Right lobe of liver (tissue), 6 donors: ENCODE measurements at regions not wholly inside any gene's neighbourhood (a gene's known extent, or its start where the extent isn't known, plus 50 kb on each side); places are given as distances from the start of the nearest gene placed in this dataset.

ENCODE experiments used
- ATAC-seq, 4 donors: fragments of 200-7000 bp; cut with Tn5 transposase; one replicate each; pipeline ENCODE4 v1.9.1; 2020; ENCODE audit warnings: mild to moderate bottlenecking in 4 of 4, moderate library complexity in 4 of 4
- DNase-seq, 3 donors: peaks; one replicate each; pipeline ENCODE4 v3.0.0-alpha.2; 2020
- H3K27ac ChIP-seq, 3 donors: fragments of 200-600 bp; one replicate each; pipeline ENCODE4 v1.8.0; 2022
- H3K27me3 ChIP-seq, 2 donors: fragments of 200-600 bp; one replicate each; pipeline ENCODE4 v1.8.0; 2022
- H3K36me3 ChIP-seq, 4 donors: fragments of 200-600 bp; sonication (generic) in 1 of 4; one replicate each; pipeline versions ENCODE4 v1.5.1 to v1.8.0; 2017 to 2022; ENCODE audit warnings: control low read depth in 1 of 4
- H3K4me1 ChIP-seq, 4 donors: fragments of 200-600 bp; sonication (generic) in 1 of 4; one replicate each; pipeline versions ENCODE4 v1.5.1 to v1.8.0; 2017 to 2022; ENCODE audit warnings: control low read depth in 1 of 4
- H3K4me3 ChIP-seq, 3 donors: fragments of 200-600 bp; one replicate each; pipeline ENCODE4 v1.8.0; 2022
- H3K9me3 ChIP-seq, 4 donors: fragments of 200-600 bp; sonication (generic) in 1 of 4; one replicate each; pipeline versions ENCODE4 v1.5.1 to v1.8.0; 2017 to 2022; ENCODE audit warnings: control low read depth in 1 of 4
- POLR2A ChIP-seq: fragments of 450-650 bp; IDR thresholded peaks from one replicate; pipeline ENCODE4 v1.6.1; 2017; ENCODE audit warnings: antibody characterized with exemption, mild to moderate bottlenecking
- WGBS: methylation state at CpG from one replicate; pipeline ENCODE4 v1.1.6; 2018; ENCODE audit warnings: low coverage, low lambda C conversion rate; ENCODE audit not compliant: insufficient coverage; ENCODE audit errors: missing lambda C conversion rate; 5-methylcytosine and 5-hydroxymethylcytosine counted together
- intact Hi-C, 2 donors: fragments of 100-400 bp; cut with DNase I; formaldehyde crosslinking; loops; one replicate each; pipeline versions ENCODE4 v1.11.2 to v1.14.1; 2022
- TF ChIP-seq, protein P1 (sequence below), 4 donors: fragments of 200-600 bp in 3 of 4; fragments of 450-650 bp in 1 of 4; IDR thresholded peaks; one replicate each; pipeline versions ENCODE4 v1.5.1 to v1.8.0; 2016 to 2022; ENCODE audit warnings: antibody characterized with exemption in 4 of 4, mild to moderate bottlenecking in 2 of 4
- donor health status: DM: no; HTN: yes; CAD: no.
- donor health status: DM: no; HTN: no; CAD: no.
- donor health status: DM: no; HTN: no; CAD: no.
- donor health status: DM: no; HTN: yes; CAD: no.
- donor health status: DM: no; HTN: yes; CAD: no.

DNA sequence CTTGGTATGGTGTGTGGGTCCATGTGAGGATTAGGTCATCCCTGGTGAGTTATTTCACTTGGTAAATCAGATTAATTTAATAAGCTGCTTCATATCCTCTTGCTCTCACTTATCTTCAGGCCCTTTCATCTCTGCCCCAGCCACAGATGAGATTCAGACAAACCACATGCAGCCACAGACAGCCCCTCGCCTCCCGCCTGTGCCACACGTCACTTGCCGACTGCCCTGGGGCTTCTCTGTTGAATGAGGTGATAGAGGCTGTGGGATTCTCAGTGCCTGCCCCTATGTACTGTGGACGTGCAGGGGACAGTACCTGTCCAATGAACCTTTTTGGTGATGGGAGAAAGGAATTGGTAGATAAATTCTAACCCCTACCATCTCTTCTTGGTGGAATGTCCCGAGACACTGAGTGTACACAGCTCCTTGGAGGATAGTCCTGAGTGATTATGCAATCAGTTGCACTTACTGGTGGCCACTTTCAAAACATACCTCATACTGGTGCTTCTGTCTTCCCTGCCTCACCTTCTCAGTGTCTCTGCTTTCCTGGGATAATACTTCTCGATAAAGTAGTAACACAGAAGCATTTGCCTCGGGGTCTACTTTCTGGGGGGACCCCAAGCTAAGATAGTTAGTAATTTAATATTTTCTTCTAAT is 248.7 kb downstream of the TTC6 start:
- Histone ChIP-seq H3K4me1 (no peaks in the 10 kb centered on the region), H3K27me3 (no peaks in the 10 kb centered on the region), H3K4me3 (no peak overlapping the region), H3K36me3 (no peaks in the 10 kb centered on the region), H3K9me3 (no peaks in the 10 kb centered on the region), H3K27ac (no peak overlapping the region)
- no peak for TF ChIP-seq POLR2A
- TF ChIP-seq, protein P1, sequence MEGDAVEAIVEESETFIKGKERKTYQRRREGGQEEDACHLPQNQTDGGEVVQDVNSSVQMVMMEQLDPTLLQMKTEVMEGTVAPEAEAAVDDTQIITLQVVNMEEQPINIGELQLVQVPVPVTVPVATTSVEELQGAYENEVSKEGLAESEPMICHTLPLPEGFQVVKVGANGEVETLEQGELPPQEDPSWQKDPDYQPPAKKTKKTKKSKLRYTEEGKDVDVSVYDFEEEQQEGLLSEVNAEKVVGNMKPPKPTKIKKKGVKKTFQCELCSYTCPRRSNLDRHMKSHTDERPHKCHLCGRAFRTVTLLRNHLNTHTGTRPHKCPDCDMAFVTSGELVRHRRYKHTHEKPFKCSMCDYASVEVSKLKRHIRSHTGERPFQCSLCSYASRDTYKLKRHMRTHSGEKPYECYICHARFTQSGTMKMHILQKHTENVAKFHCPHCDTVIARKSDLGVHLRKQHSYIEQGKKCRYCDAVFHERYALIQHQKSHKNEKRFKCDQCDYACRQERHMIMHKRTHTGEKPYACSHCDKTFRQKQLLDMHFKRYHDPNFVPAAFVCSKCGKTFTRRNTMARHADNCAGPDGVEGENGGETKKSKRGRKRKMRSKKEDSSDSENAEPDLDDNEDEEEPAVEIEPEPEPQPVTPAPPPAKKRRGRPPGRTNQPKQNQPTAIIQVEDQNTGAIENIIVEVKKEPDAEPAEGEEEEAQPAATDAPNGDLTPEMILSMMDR (IDR thresholded peaks at IDR 0.05): no peak
- DNase-seq (no peak), ATAC-seq (no peak)
- WGBS: 78% methylated on average over 8 of the region's 8 CpGs
- intact Hi-C loops: no loop called here

DNA sequence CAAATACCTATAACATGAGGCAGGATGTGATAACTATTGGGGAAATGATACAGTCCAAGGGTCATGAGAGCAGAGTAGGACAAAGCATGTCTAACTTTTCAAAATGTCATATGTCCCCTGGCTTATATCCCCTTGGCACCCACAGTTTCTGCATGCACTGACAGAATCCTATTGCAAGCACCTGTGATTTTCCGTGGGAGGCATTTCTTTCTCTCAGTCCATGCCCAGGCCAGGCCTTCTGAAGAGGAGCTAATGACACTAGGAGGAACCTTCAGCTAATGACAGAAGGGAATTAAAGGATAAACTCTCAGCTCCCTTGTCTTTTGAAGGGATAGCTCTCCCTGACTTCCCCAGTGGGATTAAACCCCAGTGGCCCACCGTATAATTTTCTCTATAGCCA is 249.2 kb downstream of the TTC6 start:
- Histone ChIP-seq H3K9me3 (no peaks in the 10 kb centered on the region), H3K27ac (no peak overlapping the region), H3K36me3 (no peaks in the 10 kb centered on the region), H3K27me3 (no peaks in the 10 kb centered on the region), H3K4me3 (no peak overlapping the region), H3K4me1 (no peaks in the 10 kb centered on the region)
- WGBS: 94% methylated on average over 2 of the region's 2 CpGs
- TF ChIP-seq, protein P1 (IDR thresholded peaks at IDR 0.05): no peak
- TF ChIP-seq POLR2A: no peak
- ATAC-seq: no peak
- DNase-seq: no peak
- intact Hi-C loops: no loop called here

DNA sequence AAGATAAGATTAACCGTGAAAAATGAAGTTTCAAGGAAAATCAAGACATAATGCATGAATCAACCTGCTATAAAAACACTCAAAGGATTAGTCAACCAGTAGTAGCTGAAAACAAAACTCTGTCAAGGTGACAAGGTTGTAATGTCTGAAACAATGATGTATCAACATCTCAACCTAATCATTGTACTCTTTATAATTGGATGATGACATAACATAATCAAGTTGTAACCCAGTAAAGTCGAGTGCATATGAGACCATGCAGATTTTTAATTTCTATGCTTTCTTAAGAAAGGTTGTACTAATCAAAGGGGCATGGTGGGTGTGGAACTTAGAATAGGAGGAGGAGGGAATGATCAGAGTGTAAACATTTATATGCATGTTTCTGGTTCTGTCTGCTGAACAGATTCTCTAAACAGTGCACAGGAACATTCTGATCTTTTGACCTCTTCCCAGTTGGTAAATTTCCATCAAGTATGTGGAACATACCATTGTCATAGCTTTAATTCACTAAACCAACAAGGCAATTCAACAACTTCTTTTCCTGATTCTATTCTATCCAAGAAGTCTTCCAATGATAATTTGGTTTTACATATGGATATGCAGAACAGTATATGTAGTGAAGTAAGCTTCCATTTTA is 253.7 kb downstream of the TTC6 start:
- no peak overlapping the region for H3K4me3 ChIP-seq
- ATAC-seq: no peak
- no peak overlapping the region for H3K27ac ChIP-seq
- DNase-seq: no peak
- intact Hi-C loops: no loop called here
- WGBS: 90% methylated on average over 2 of the region's 2 CpGs
- no peaks in the 10 kb centered on the region for H3K27me3 ChIP-seq
- no peaks in the 10 kb centered on the region for H3K4me1 ChIP-seq
- TF ChIP-seq, protein P1 (IDR thresholded peaks at IDR 0.05): no peak
- TF ChIP-seq POLR2A: no peak
- H3K9me3 ChIP-seq: no peaks in the 10 kb centered on the region
- H3K36me3 ChIP-seq: no peaks in the 10 kb centered on the region

DNA sequence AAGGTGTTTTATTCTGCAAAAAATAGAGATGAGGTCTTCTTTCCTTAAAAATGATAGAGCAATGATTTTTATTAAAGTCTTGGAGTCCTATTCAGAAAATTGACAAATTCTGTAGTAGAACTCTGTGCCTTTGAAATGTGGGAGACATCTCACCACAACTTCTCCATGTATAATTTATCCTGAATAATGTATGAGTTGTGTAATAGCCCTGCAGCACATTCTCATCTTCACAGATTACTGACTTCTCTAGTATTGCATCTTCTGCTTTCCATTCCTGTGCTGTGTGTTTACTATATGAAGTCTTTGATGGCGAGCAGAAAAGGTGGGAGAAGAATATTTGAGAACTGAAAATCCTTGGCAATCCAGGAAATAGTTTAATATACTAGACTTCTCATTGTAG is 255.6 kb downstream of the TTC6 start:
- Histone ChIP-seq H3K4me1 (peaks cover 0 to 4% (median 0%) of the 10 kb centered on the region in 4 donors), H3K27ac (no peak overlapping the region), H3K27me3 (no peaks in the 10 kb centered on the region), H3K4me3 (no peak overlapping the region), H3K36me3 (no peaks in the 10 kb centered on the region), H3K9me3 (no peaks in the 10 kb centered on the region)
- WGBS: 63% methylated on average over 1 of the region's 1 CpG
- DNase-seq (no peak), ATAC-seq (no peak)
- TF ChIP-seq, protein P1 (IDR thresholded peaks at IDR 0.05): no peak
- no peak for TF ChIP-seq POLR2A
- intact Hi-C loops: no loop called here
